Stimulated activated naive CD8-positive, alpha-beta T cell treated with anti-CD3 and anti-CD28 coated beads, Interleukin-15, Interleukin-2, amounts not matched to agents 100 ng/mL and 50 ng/mL, for 24 hours (primary cell): ENCODE measurements at regions not wholly inside any gene's neighbourhood (a gene's known extent, or its start where the extent isn't known, plus 50 kb on each side); places are given as distances from the start of the nearest gene placed in this dataset.
"Not testable (repeated sequence)": the region's sequence is repeated elsewhere in the genome, so short reads cannot be mapped to it uniquely, and the experiment has no call there.

Experiments
- H3K27ac Mint-ChIP-seq: one replicate; pipeline ENCODE4 v1.8.0; 2021; ENCODE audit warnings: mild to moderate bottlenecking, mixed read lengths
- H3K27me3 Mint-ChIP-seq: one replicate; pipeline ENCODE4 v1.8.0; 2021; ENCODE audit warnings: mixed read lengths
- H3K36me3 Mint-ChIP-seq: one replicate; pipeline ENCODE4 v1.8.0; 2021; ENCODE audit warnings: low read depth, mixed read lengths
- H3K4me1 Mint-ChIP-seq: one replicate; pipeline ENCODE4 v1.8.0; 2021; ENCODE audit warnings: low read depth, mixed read lengths
- H3K4me3 Mint-ChIP-seq: one replicate; pipeline ENCODE4 v1.8.0; 2021; ENCODE audit warnings: mild to moderate bottlenecking, mixed read lengths
- H3K9me3 Mint-ChIP-seq: one replicate; pipeline ENCODE4 v1.8.0; 2021; ENCODE audit warnings: mixed read lengths

DNA sequence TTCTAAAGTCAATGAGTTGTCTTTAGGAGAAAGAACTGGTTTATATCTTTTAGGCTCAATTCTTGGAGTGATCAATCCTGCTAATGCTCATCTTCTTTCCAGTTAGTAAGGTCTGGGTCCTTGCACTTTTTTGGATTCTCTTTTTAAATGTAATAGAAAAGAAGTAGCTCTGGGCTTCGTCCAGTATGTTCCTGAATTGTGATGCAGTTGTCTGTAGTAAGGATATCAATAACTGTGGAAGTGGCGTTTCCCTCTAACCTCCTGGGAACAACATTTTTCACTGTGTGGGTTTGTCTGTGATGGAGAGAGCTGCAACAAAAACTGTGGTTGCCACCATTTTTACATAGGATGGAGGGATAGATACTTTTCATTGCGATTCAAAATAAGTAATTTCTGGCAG is 367.2 kb downstream of the USP25 start:
- H3K4me3 Mint-ChIP-seq = no peak overlapping the region
- no peaks in the 10 kb centered on the region for H3K4me1 Mint-ChIP-seq
- no peaks in the 10 kb centered on the region for H3K36me3 Mint-ChIP-seq
- H3K9me3 Mint-ChIP-seq = no peaks in the 10 kb centered on the region
- H3K27me3 Mint-ChIP-seq = no peaks in the 10 kb centered on the region
- no peak overlapping the region for H3K27ac Mint-ChIP-seq

DNA sequence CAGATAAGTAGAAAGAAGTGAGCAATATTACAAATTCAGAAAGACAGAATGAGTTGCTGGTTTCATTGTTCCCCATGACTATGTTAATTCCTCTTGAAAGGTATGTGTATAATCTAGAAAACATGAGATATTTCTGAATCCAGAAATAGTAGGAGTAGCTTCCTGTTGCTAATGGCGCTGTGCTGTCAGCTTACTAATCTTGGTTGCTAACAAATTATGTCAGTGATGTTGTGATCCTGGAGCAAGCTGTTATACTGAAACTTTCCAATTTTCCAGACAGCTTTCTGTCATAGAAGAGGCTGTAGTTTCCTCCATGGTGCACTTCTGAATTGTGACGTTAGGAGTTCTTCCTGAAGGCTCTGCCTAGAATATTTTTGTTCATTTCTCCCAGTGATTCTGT is 372.3 kb downstream of the USP25 start:
- Mint-ChIP-seq H3K4me1 (no peaks in the 10 kb centered on the region), H3K36me3 (no peaks in the 10 kb centered on the region), H3K9me3 (no peaks in the 10 kb centered on the region), H3K27me3 (no peaks in the 10 kb centered on the region), H3K27ac (no peak overlapping the region), H3K4me3 (no peak overlapping the region)

DNA sequence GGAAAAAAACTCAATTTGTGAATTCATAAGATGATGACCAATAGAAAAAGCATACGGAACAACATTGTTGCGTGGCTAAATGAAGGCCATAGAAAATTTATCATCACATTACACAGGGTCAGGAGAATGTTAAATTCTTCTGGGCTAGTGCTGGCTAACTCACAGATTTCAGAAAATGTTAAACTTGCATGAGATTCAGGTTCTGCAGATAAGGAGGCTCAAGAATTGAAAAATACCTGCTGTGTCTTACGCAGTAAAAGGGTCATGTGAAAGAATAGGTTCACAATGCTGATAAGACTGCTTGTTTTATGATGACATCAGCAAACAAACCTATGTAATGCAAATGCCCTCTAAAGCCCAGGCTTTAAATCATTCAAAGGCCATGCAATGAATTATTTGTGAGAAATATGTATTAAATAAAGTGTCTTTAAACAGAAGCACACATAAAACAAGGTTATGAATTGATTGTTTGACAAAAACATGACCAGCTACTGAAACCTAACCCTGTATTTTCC is 378.8 kb downstream of the USP25 start:
- no peaks in the 10 kb centered on the region for H3K4me1 Mint-ChIP-seq
- no peak overlapping the region for H3K4me3 Mint-ChIP-seq
- peaks cover 5% of the 10 kb centered on the region for H3K9me3 Mint-ChIP-seq
- H3K27ac Mint-ChIP-seq = no peak overlapping the region
- no peaks in the 10 kb centered on the region for H3K36me3 Mint-ChIP-seq
- no peaks in the 10 kb centered on the region for H3K27me3 Mint-ChIP-seq

DNA sequence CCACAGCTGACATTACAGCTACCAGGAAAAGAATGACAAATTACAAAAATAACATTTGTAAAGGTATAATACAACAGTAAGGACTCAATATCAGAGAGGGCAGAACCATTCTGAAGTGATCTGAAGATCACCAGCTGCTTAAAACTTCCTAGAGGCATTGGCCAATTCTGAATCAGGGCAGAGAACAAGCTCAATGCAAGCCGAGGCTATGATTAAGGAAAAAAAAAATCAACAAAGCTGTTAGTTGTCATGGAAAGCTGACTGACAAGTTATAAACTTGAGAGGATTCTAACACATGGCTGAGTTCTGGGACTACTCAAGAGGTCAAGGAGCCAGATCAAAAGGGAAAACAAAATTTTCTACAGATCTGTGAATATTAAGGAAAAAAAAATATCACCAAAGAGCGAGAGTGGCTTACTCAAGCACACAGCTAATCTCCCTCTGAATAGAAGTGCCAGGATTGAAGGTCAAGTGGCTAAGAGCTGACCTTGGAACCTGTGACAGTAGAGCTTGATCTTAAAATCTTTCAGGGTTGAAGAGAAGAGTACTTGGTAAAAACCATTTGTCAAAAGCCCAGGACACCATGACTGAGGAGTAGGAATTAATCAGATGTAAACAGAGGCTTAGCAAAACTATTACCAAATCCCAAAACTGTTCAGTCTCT is 383.4 kb downstream of the USP25 start:
- Mint-ChIP-seq H3K27ac (no peak overlapping the region), H3K36me3 (no peaks in the 10 kb centered on the region), H3K9me3 (peaks cover 5% of the 10 kb centered on the region), H3K4me1 (no peaks in the 10 kb centered on the region), H3K27me3 (no peaks in the 10 kb centered on the region), H3K4me3 (no peak overlapping the region)

- no peaks in the 10 kb centered on the region for H3K4me1 Mint-ChIP-seq
- H3K27me3 Mint-ChIP-seq = no peaks in the 10 kb centered on the region
- no peak overlapping the region for H3K27ac Mint-ChIP-seq
- H3K4me3 Mint-ChIP-seq = no peak overlapping the region
- H3K9me3 Mint-ChIP-seq = peaks cover 5% of the 10 kb centered on the region
- H3K36me3 Mint-ChIP-seq = no peaks in the 10 kb centered on the region
These were observed 385.7 kb downstream of the USP25 start for GRCh38 chr21:16115461-16115860.

DNA sequence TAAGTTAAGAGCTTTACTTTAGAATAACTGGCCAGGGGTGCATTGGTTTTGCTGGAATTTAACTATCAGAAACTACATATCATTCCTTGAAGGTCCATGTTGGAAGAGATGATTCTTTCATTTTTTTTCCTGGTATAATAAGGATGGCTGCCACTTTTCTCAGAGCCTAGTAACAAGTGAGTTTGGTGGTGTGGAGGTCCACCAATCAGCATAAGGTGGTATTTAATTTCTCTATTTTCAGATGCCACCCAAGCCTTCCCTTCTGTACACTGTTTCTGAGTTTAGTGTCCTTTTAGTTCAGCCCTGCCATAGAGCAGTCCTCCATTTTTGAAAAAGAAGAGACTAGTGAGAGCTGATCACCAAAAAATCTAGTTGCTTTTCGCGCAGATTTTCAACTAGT is 386.3 kb downstream of the USP25 start:
- Mint-ChIP-seq H3K4me1 (no peaks in the 10 kb centered on the region), H3K27ac (no peak overlapping the region), H3K36me3 (no peaks in the 10 kb centered on the region), H3K4me3 (no peak overlapping the region), H3K27me3 (no peaks in the 10 kb centered on the region), H3K9me3 (peaks cover 5% of the 10 kb centered on the region)

DNA sequence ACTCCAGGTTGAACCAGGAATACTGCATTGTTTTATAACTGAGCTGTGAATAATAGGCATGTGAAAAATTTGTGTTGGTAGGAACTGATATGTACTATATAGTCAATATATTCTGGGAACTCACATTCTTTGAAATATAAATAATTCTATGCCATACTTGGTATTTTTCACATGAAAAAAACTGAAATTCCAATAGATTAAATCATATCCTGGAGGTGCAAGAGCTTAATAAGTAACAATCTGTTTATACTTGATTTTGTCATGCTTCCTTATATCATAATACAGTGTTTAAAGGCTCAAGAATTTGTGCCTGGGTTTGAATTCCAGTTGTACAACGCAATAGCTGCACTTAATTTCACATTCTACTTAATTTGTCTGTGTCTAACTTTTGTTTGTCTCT is 387.0 kb downstream of the USP25 start:
- H3K4me1 Mint-ChIP-seq = no peaks in the 10 kb centered on the region
- H3K27me3 Mint-ChIP-seq = no peaks in the 10 kb centered on the region
- peaks cover 5% of the 10 kb centered on the region for H3K9me3 Mint-ChIP-seq
- no peak overlapping the region for H3K4me3 Mint-ChIP-seq
- no peaks in the 10 kb centered on the region for H3K36me3 Mint-ChIP-seq
- no peak overlapping the region for H3K27ac Mint-ChIP-seq

DNA sequence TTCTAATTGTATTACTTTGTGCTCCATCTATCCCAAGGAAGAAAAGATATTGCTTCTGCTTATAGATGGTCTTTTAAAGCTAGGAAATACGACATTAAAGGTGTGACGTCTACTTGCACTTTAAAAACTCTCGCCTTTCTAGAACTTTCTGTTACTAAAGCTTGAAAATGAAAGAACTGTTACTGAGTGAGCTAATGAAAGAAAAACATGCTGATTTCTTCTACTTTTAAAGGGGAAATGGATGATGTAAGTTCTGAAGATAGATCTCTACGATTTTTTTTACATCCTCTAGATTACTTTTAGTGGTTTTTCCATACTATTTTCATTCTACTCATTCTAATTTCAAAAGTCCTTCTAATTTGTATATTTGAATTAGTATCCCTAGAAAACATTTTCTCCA is 387.5 kb downstream of the USP25 start:
- Mint-ChIP-seq H3K36me3 (no peaks in the 10 kb centered on the region), H3K27ac (no peak overlapping the region), H3K27me3 (no peaks in the 10 kb centered on the region), H3K4me1 (no peaks in the 10 kb centered on the region), H3K9me3 (peaks cover 5% of the 10 kb centered on the region), H3K4me3 (no peak overlapping the region)

DNA sequence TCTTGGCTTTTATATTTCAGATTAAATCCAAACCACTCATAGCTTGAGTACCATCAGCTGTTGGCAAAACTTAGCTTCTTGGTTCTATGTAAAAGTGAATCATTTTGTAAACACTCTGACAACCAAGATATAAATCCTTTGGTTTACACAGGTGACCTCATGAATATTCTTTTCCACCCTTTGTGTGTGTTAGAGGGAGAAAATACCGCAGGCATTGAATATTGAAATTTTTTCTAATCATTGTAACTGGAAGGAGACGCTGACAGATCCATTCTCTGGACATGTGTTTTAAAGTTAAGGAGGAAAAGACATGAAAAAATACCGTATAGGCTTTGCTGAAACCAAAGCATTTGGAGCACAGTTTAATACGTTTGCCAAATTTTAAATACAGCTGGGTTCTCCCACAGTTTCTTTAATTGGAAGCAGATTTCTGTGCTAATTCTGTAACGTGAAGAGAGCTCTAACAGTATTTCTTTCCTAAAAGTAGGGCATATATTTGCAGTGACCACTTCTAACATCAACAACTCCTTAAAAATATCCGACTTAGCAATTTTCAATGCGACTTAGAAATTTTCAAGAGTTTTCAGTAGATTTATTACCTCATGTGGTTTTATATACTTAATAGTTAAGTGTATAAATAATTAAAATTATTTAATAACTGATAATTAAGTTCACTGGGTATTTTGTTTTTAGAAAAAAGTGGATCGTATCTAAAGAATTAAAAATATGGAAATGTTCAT is 388.2 kb downstream of the USP25 start:
- Mint-ChIP-seq H3K4me1 (no peaks in the 10 kb centered on the region), H3K4me3 (no peak overlapping the region), H3K9me3 (peaks cover 5% of the 10 kb centered on the region), H3K27me3 (no peaks in the 10 kb centered on the region), H3K27ac (no peak overlapping the region), H3K36me3 (no peaks in the 10 kb centered on the region)

DNA sequence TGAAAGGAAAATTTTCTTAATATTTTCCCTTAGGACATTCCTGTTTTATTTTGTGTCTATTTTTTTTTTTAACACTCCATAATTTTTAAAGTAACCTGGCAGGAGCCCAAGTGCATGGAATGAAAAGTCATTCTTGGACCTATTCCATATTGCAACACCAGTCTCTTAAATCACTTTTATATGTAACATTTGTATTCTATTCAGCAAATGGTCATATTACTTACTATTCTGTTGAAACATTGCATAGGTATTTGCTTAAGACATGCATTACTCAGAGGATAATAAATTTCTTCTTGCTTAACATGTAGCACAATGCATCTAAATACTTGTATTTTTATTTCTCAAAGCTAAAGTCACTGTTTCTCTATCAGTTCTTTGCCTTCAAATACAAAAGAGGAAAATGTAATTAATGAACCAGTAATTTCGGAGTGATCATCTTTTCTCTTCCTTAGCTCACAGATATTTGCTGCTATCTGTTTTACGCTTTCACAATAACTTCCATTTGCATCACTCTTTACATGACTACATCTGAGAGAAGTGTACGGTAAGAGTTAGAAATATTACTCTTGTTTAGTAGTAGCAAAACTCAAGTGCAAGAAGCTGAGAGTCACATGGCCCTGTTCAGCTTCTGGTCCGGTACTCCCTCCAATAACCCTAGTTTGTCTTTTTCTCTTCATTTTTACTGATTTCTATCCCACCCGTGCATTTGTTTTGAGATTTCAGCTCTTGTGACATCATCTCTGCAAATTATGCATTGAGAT is 394.8 kb downstream of the USP25 start:
- Mint-ChIP-seq H3K27ac (no peak overlapping the region), H3K4me3 (no peak overlapping the region), H3K4me1 (no peaks in the 10 kb centered on the region), H3K27me3 (no peaks in the 10 kb centered on the region), H3K9me3 (peaks cover 4% of the 10 kb centered on the region), H3K36me3 (no peaks in the 10 kb centered on the region)

GRCh38 chr21:16125274-16125673 is 395.5 kb downstream of the USP25 start:
- Mint-ChIP-seq H3K27me3 (no peaks in the 10 kb centered on the region), H3K4me3 (no peak overlapping the region), H3K4me1 (no peaks in the 10 kb centered on the region), H3K9me3 (peaks cover 8% of the 10 kb centered on the region), H3K27ac (no peak overlapping the region), H3K36me3 (no peaks in the 10 kb centered on the region)

DNA sequence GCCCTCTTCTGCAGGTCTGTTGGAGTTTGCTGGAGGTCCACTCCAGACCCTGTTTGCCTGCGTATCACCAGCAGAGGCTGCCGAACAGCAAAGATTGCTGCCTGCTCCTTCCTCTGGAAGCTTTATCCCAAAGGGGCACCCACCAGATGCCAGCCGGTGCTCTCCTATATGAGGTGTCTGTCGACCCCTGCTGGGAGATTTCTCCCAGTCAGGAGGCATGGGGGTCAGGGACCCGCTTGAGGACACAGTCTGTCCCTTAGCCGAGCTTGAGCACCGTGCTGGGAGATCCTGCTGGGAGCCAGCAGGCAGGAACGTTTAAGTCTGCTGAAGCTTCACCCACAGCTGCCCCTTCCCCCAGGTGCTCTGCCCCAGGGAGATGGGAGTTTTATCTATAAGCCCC is 402.7 kb downstream of the USP25 start:
- H3K36me3 Mint-ChIP-seq, H3K27me3 Mint-ChIP-seq, H3K27ac Mint-ChIP-seq, H3K4me3 Mint-ChIP-seq, H3K4me1 Mint-ChIP-seq: not testable (repeated sequence)
- peaks cover 22% of the 10 kb centered on the region for H3K9me3 Mint-ChIP-seq

DNA sequence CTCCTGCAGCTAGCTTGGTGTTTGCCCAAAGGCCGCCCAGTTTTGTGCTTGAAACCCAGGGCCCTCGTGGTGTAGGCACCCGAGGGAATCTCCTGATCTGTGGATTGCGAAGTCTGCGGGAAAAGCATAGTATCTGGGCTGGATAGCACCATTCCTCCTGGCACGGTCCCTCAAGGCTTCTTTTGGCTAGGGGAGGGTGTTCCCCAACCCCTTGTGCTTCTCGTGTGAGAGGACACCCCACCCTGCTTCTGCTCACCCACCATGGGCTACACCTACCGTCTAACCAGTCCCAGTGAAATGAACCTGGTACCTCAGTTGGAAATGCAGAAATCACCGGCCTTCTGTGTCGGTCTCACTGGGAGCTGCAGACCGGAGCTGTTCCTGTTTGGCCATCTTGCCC is 403.5 kb downstream of the USP25 start:
- Mint-ChIP-seq H3K27ac (no peak overlapping the region), H3K9me3 (peaks cover 22% of the 10 kb centered on the region), H3K4me3 (no peak overlapping the region), H3K36me3 (no peaks in the 10 kb centered on the region), H3K4me1 (no peaks in the 10 kb centered on the region), H3K27me3 (no peaks in the 10 kb centered on the region)

DNA sequence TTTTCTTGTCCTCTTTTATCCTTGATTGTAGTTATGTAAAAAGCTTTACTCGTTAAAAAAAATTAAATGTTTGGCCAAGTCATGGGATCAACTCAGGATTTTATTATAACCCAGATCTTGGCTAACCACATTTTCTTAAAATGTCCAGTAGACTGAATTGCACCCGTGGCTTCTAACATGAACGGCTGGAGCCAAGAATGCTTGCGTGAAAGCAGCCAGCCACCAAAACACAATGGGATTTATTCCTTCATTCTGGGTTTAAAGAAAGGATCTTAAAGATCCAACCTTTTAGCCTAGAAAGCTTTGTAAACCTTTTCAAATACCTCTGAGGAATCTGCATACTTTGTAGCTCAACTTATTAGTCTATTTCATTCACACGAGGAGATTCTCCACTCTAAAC is 404.4 kb downstream of the USP25 start:
- no peaks in the 10 kb centered on the region for H3K36me3 Mint-ChIP-seq
- H3K4me1 Mint-ChIP-seq = no peaks in the 10 kb centered on the region
- peaks cover 19% of the 10 kb centered on the region for H3K9me3 Mint-ChIP-seq
- no peak overlapping the region for H3K27ac Mint-ChIP-seq
- no peaks in the 10 kb centered on the region for H3K27me3 Mint-ChIP-seq
- no peak overlapping the region for H3K4me3 Mint-ChIP-seq

DNA sequence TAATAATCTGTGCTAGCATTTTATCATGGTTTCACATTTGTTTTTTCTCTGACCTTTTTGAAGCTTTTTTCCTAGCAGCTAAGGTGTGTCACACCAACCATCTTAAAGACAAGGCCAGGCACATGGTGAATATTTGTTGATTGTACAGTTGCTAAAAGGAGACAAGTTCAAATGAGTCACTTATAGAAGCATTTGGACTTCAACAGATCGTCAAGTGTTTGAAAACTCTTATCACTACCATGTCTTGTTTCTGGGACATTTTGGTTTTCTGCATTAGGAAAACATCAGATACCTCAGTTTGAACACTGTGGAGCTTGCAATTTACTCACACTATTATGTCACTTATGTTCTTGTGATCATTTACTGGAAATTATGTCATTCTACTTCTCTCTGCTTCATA is 407.3 kb downstream of the USP25 start:
- Mint-ChIP-seq H3K27ac (no peak overlapping the region), H3K9me3 (no peaks in the 10 kb centered on the region), H3K27me3 (no peaks in the 10 kb centered on the region), H3K4me1 (no peaks in the 10 kb centered on the region), H3K4me3 (no peak overlapping the region), H3K36me3 (no peaks in the 10 kb centered on the region)
